PC-3 (cell line): ENCODE measurements at regions not wholly inside any gene's neighbourhood (a gene's known extent, or its start where the extent isn't known, plus 50 kb on each side); places are given as distances from the start of the nearest gene placed in this dataset.

ENCODE experiments used
- ATAC-seq: fragments of 200-7000 bp; cut with Tn5 transposase; 2 replicates; pipeline ENCODE4 v1.9.1; 2020; ENCODE audit warnings: mild to moderate bottlenecking, moderate library complexity
- BruUV-seq: library from RNA; stranded (reverse); fragments of 400-500 nt; replicated peaks from 2 replicates; lab custom pipeline; 2021; lab: Mats Ljungman, UMichigan
- CTCF ChIA-PET: fragments of 300-600 bp; sonication (Branson Sonifier 250); formaldehyde crosslinking; loops from one replicate; lab custom pipeline; 2022; ENCODE audit warnings: antibody characterized with exemption; lab: Charles Lee
- POLR2A ChIA-PET: fragments of 300-600 bp; sonication (Branson Sonifier 250); formaldehyde crosslinking; loops from one replicate; lab custom pipeline; 2022; ENCODE audit warnings: antibody characterized with exemption; ENCODE audit not compliant: unreplicated experiment; lab: Charles Lee
- DNase-seq: peaks from one replicate; pipeline ENCODE4 v3.0.0-alpha.2; 2015
- H2AFZ ChIP-seq: fragments of 300-600 bp; sonication (generic); 2 replicates; pipeline ENCODE4 v1.6.0; 2016; ENCODE audit warnings: antibody characterized with exemption, low read length
- H3F3A ChIP-seq: fragments of 300-600 bp; sonication (generic); one replicate; pipeline ENCODE4 v1.6.0; 2017; ENCODE audit warnings: antibody characterized with exemption, low read length, control low read depth, mild to moderate bottlenecking; ENCODE audit not compliant: unreplicated experiment
- H3K27ac ChIP-seq: fragments of 300-600 bp; sonication (generic); 2 replicates; pipeline ENCODE4 v1.5.1; 2016; ENCODE audit warnings: mild to moderate bottlenecking, low read length
- H3K27me3 ChIP-seq: fragments of 300-600 bp; sonication (generic); 2 replicates; pipeline ENCODE4 v1.6.1; 2016; ENCODE audit warnings: low read length, mixed read lengths
- H3K36me3 ChIP-seq: fragments of 300-600 bp; sonication (generic); 2 replicates; pipeline ENCODE4 v1.6.1; 2016; ENCODE audit warnings: low read depth, mixed run types, low read length, mixed read lengths
- H3K4me1 ChIP-seq: fragments of 300-600 bp; sonication (generic); 2 replicates; pipeline ENCODE4 v1.5.1; 2016; ENCODE audit warnings: low read length; ENCODE audit not compliant: insufficient read depth
- H3K4me2 ChIP-seq: fragments of 300-600 bp; sonication (generic); 2 replicates; pipeline ENCODE4 v1.6.0; 2016; ENCODE audit warnings: low read length
- H3K4me3 ChIP-seq: fragments of 300-600 bp; sonication (generic); 2 replicates; pipeline ENCODE4 v1.5.1; 2016; ENCODE audit warnings: mild to moderate bottlenecking, low read length, mixed read lengths
- H3K79me2 ChIP-seq: fragments of 300-600 bp; sonication (generic); 2 replicates; pipeline ENCODE4 v1.6.1; 2017; ENCODE audit warnings: low read length, mixed read lengths
- H3K9ac ChIP-seq: fragments of 300-600 bp; sonication (generic); 2 replicates; pipeline ENCODE4 v1.6.0; 2016; ENCODE audit warnings: mild to moderate bottlenecking, low read length
- H3K9me2 ChIP-seq: fragments of 300-600 bp; sonication (generic); replicated peaks from 2 replicates; pipeline ENCODE4 v1.6.1; 2016; ENCODE audit warnings: mixed run types, low read length, mixed read lengths
- H3K9me3 ChIP-seq: fragments of 300-600 bp; sonication (generic); 2 replicates; pipeline ENCODE4 v1.6.1; 2016; ENCODE audit warnings: low read length, mixed read lengths
- H4K20me1 ChIP-seq: fragments of 300-600 bp; sonication (generic); 2 replicates; pipeline ENCODE4 v1.6.1; 2016; ENCODE audit warnings: low read length, mixed read lengths
- EZH2 ChIP-seq: fragments of 300-600 bp; sonication (generic); IDR thresholded peaks from one replicate; pipeline ENCODE4 v1.6.1; 2017; ENCODE audit warnings: antibody characterized with exemption, mild to moderate bottlenecking, low read length; ENCODE audit not compliant: unreplicated experiment
- EZH2phosphoT487 ChIP-seq: fragments of 300-600 bp; sonication (generic); IDR thresholded peaks from 2 replicates; pipeline ENCODE4 v1.6.1; 2018; ENCODE audit warnings: mild to moderate bottlenecking, antibody characterized with exemption, low read length, borderline replicate concordance
- intact Hi-C: fragments of 100-400 bp; cut with micrococcal nuclease; formaldehyde crosslinking; loops from 2 replicates; pipeline ENCODE4 v1.9.0; 2023
- TF ChIP-seq, protein P1 (sequence below): fragments of 300-600 bp; sonication (generic); conservative IDR thresholded peaks from 2 replicates; pipeline ENCODE4 v1.5.1; 2017; ENCODE audit warnings: antibody characterized with exemption, low read depth, mild to moderate bottlenecking, low read length

DNA sequence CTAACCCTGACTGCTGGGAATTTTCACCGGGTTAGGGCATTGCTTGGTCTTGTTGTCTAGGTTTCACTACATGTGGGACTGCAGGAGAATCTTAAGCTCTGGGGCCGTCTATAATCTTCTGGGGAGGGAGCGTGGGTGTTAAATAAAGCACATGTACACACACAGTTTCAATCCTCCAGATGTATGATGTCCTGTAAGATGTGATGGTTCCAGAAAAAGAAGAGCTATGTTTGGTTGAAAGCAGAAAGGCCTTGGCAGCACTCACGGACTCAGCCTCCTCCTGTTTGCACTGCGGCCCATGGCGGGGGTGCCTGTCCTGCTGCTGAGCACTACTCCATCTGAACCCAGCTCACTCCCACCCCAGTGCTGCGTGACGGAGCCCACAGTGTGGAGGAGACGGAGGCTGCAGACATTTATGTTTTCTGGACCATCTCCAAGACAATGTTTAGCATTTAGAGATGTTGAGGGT is 343.5 kb downstream of the TEX29 start:
- no peaks in the 10 kb centered on the region for H3K9me3 ChIP-seq

DNA sequence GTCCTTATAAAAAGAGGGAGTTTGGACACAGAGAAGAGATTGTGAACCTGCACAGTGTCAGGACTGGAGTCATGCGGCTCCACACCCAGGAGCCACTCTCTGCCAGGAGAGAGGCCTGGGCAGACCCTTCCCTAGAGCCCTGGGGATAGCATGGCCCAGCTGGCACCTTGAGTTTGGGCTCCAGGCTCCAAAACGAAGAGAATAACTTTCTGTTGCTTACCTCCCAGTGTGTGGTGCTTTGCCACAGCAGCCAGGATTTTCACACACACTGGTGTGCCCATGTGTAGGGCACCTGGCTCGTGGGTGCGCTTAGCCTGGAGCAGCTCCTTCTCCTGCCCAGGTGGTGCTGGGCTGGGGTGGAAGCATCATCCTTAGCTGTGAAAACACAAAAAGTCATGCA is 344.3 kb downstream of the TEX29 start:
- Histone ChIP-seq H3K4me1 (no peaks in the 10 kb centered on the region), H3K4me3 (no peak overlapping the region), H3K9ac (no peak overlapping the region), H3K36me3 (no peaks in the 10 kb centered on the region), H3K79me2 (no peaks in the 10 kb centered on the region), H3K27ac (no peak overlapping the region), H2AFZ (no peak overlapping the region), H3F3A (no peaks in the 10 kb centered on the region), H3K27me3 (peaks cover 33% of the 10 kb centered on the region), H4K20me1 (no peaks in the 10 kb centered on the region), H3K9me3 (no peaks in the 10 kb centered on the region), H3K9me2 (no peaks in the 10 kb centered on the region), H3K4me2 (no peak overlapping the region)
- intact Hi-C loops = no loop called here
- ChIA-PET POLR2A (no interaction called here), CTCF (no interaction called here)
- BruUV-seq = no TSS peak
- ATAC-seq = no peak
- no peak for DNase-seq
- TF ChIP-seq EZH2phosphoT487 (no peak), EZH2 (no peak)
- TF ChIP-seq, protein P1, sequence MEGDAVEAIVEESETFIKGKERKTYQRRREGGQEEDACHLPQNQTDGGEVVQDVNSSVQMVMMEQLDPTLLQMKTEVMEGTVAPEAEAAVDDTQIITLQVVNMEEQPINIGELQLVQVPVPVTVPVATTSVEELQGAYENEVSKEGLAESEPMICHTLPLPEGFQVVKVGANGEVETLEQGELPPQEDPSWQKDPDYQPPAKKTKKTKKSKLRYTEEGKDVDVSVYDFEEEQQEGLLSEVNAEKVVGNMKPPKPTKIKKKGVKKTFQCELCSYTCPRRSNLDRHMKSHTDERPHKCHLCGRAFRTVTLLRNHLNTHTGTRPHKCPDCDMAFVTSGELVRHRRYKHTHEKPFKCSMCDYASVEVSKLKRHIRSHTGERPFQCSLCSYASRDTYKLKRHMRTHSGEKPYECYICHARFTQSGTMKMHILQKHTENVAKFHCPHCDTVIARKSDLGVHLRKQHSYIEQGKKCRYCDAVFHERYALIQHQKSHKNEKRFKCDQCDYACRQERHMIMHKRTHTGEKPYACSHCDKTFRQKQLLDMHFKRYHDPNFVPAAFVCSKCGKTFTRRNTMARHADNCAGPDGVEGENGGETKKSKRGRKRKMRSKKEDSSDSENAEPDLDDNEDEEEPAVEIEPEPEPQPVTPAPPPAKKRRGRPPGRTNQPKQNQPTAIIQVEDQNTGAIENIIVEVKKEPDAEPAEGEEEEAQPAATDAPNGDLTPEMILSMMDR = no peak

More for the DNA sequence above, 343.5 kb downstream of the TEX29 start:
- no peak overlapping the region for H3K4me2 ChIP-seq
- no peak overlapping the region for H3K9ac ChIP-seq
- no peak overlapping the region for H3K4me3 ChIP-seq
- H2AFZ ChIP-seq = no peak overlapping the region
- no peak overlapping the region for H3K27ac ChIP-seq
- no peaks in the 10 kb centered on the region for H3K4me1 ChIP-seq
- H3K27me3 ChIP-seq = peaks cover 40% of the 10 kb centered on the region
- ChIA-PET CTCF (no interaction called here), POLR2A (no interaction called here)
- no TSS peak for BruUV-seq
- H3F3A ChIP-seq = no peaks in the 10 kb centered on the region
- DNase-seq (no peak), ATAC-seq (no peak)
- H3K79me2 ChIP-seq = no peaks in the 10 kb centered on the region
- no peaks in the 10 kb centered on the region for H4K20me1 ChIP-seq
- no peaks in the 10 kb centered on the region for H3K9me2 ChIP-seq
- intact Hi-C loops = no loop called here
- TF ChIP-seq EZH2 = no peak
- TF ChIP-seq EZH2phosphoT487 = no peak
- TF ChIP-seq, protein P1 = no peak
- H3K36me3 ChIP-seq = no peaks in the 10 kb centered on the region

DNA sequence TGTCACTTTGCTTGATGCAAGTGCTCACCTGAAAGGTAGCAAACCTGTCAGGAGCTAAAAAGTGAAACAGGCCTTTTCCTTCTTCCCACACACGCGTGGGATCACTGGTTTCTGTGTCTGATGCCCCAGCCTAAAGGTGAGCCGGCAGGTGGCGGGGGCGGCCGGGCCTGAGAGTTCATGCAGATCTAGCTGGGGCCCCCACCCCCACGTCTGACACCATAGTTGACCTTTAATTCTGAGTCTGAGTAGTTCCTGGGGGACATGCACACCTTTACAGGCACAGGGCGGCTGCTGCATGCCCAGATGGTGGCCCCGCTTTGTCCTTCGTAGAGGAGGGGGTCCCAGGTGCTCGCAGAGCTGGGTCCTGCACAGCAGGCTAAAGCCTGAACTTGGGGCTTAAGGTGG is 345.3 kb downstream of the TEX29 start:
- CTCF ChIA-PET = no interaction called here
- Histone ChIP-seq H3K36me3 (no peaks in the 10 kb centered on the region), H3K4me1 (no peaks in the 10 kb centered on the region), H3K9me3 (no peaks in the 10 kb centered on the region), H3K4me2 (no peak overlapping the region), H2AFZ (no peak overlapping the region), H3K9me2 (no peaks in the 10 kb centered on the region), H3K9ac (no peak overlapping the region), H3K27me3 (peaks cover 32% of the 10 kb centered on the region), H4K20me1 (no peaks in the 10 kb centered on the region), H3F3A (no peaks in the 10 kb centered on the region), H3K79me2 (no peaks in the 10 kb centered on the region), H3K27ac (no peak overlapping the region), H3K4me3 (no peak overlapping the region)
- POLR2A ChIA-PET = no interaction called here
- DNase-seq (no peak), ATAC-seq (no peak)
- BruUV-seq = no TSS peak
- intact Hi-C loops = no loop called here
- no peak for TF ChIP-seq EZH2phosphoT487
- TF ChIP-seq EZH2 = no peak
- TF ChIP-seq, protein P1 = no peak
